Heart left ventricle (tissue), 13 donors: ENCODE measurements at regions not wholly inside any gene's neighbourhood (a gene's known extent, or its start where the extent isn't known, plus 50 kb on each side); places are given as distances from the start of the nearest gene placed in this dataset.

Experiments used
- CTCF ChIP-seq, 12 donors: fragments of 200-600 bp; sonication (generic) in 4 of 12; IDR thresholded peaks; one replicate each; pipeline versions ENCODE4 v1.5.0 to v1.8.0; 2018 to 2022; ENCODE audit warnings: antibody characterized with exemption in 12 of 12, mild to moderate bottlenecking in 5 of 12
- POLR2A ChIP-seq, 2 donors: fragments of 450-650 bp; IDR thresholded peaks; one replicate each; pipeline ENCODE4 v1.6.1; 2017; ENCODE audit warnings: antibody characterized with exemption in 2 of 2, mild to moderate bottlenecking in 2 of 2, moderate library complexity in 2 of 2
- donor health status: ischemic (EF 13 %, LVEDD 7.1; RV severe dilation, severe dysfunction).
- donor health status: DM: no; HTN: yes; CAD: no.
- donor health status: DM: no; HTN: no; CAD: no.
- donor health status: ischemic (EF 25% LVEDD 6.9; RV normal size, moderate dysfunction).
- donor health status: ischemic (EF 25% LVEDD 5.7; RV mildly dilated, moderate dysfunction).
- donor health status: ischemic (EF 35%, LVEDD 5.7; RV mildly dilated, moderate dysfunction).
- donor health status: nonischemic (EF 11% LVEDD 7.7; RV severe dilation, severe dysfunction).
- donor health status: DM: yes; HTN: yes; CAD: no.
- donor health status: PGD.
- donor health status: ischemic (EF 29% LVEDD 5.4; RV normal size, mild dysfunction).
- donor health status: nonischemic (EF 23%, LVEDD 6.1; RV moderate dilation, normal function).

GRCh38 chr14:38948576-38948975, 154.5 kb downstream of the SEC23A start:
- TF ChIP-seq CTCF (IDR thresholded peaks at IDR 0.05) (no peak), POLR2A (IDR thresholded peaks at IDR 0.05) (no peak)
